Neural crest cell (in vitro differentiated cells): ENCODE measurements at regions not wholly inside any gene's neighbourhood (a gene's known extent, or its start where the extent isn't known, plus 50 kb on each side); places are given as distances from the start of the nearest gene placed in this dataset.
"Not testable (repeated sequence)": the region's sequence is repeated elsewhere in the genome, so short reads cannot be mapped to it uniquely, and the experiment has no call there.

ENCODE experiments used
- DNase-seq: peaks from one replicate; pipeline ENCODE4 v3.0.0; 2021; ENCODE audit warnings: low read depth, mixed read lengths, low spot score
- H3K27ac Mint-ChIP-seq: one replicate; pipeline ENCODE4 v1.8.0; 2021; ENCODE audit warnings: mild to moderate bottlenecking, mixed read lengths; ENCODE audit not compliant: unreplicated experiment
- H3K27me3 Mint-ChIP-seq: 2 replicates; pipeline ENCODE4 v1.8.0; 2021; ENCODE audit warnings: low read depth, mild to moderate bottlenecking, mixed read lengths
- H3K36me3 Mint-ChIP-seq: 2 replicates; pipeline ENCODE4 v1.8.0; 2021; ENCODE audit warnings: low read depth, mild to moderate bottlenecking, mixed read lengths
- H3K4me1 Mint-ChIP-seq: 2 replicates; pipeline ENCODE4 v1.8.0; 2021; ENCODE audit warnings: mixed read lengths
- H3K4me3 Mint-ChIP-seq: one replicate; pipeline ENCODE4 v1.8.0; 2021; ENCODE audit warnings: mild to moderate bottlenecking, mixed read lengths
- H3K9me3 Mint-ChIP-seq: 2 replicates; pipeline ENCODE4 v1.8.0; 2021; ENCODE audit warnings: mixed read lengths
- CTCF ChIP-seq: fragments of 200-600 bp; sonication (generic); conservative IDR thresholded peaks from 2 replicates; pipeline ENCODE4 v1.5.0; 2021; ENCODE audit warnings: antibody characterized with exemption, mild to moderate bottlenecking

GRCh38 chr7:29637374-29637773 is 73.7 kb downstream of the PRR15 start:
- DNase-seq = no peak
- H3K36me3 Mint-ChIP-seq = peaks cover 2% of the 10 kb centered on the region
- H3K27ac Mint-ChIP-seq = no peak overlapping the region
- H3K4me3 Mint-ChIP-seq = no peak overlapping the region
- no peak for TF ChIP-seq CTCF
- H3K9me3 Mint-ChIP-seq = no peaks in the 10 kb centered on the region
- no peaks in the 10 kb centered on the region for H3K27me3 Mint-ChIP-seq
- peaks cover 10% of the 10 kb centered on the region for H3K4me1 Mint-ChIP-seq

- not testable (repeated sequence) for H3K4me3 Mint-ChIP-seq, H3K4me1 Mint-ChIP-seq, H3K36me3 Mint-ChIP-seq, H3K27ac Mint-ChIP-seq, H3K27me3 Mint-ChIP-seq, H3K9me3 Mint-ChIP-seq, DNase-seq
Observed at GRCh38 chr7:29638841-29639240, 75.2 kb downstream of the PRR15 start.

GRCh38 chr7:29639386-29639785 is 75.8 kb downstream of the PRR15 start:
- Mint-ChIP-seq H3K4me3 (no peak overlapping the region), H3K27ac (no peak overlapping the region), H3K9me3 (no peaks in the 10 kb centered on the region), H3K36me3 (peaks cover 2% of the 10 kb centered on the region), H3K4me1 (peaks cover 10% of the 10 kb centered on the region), H3K27me3 (no peaks in the 10 kb centered on the region)
- TF ChIP-seq CTCF = no peak
- no peak for DNase-seq

- no peak overlapping the region for H3K27ac Mint-ChIP-seq
Observed at GRCh38 chr7:29639886-29640595, 76.4 kb downstream of the PRR15 start.

GRCh38 chr7:29641651-29642050 is 78.0 kb downstream of the PRR15 start:
- Mint-ChIP-seq H3K4me1 (peaks cover 10% of the 10 kb centered on the region), H3K27me3 (no peaks in the 10 kb centered on the region), H3K4me3 (no peak overlapping the region), H3K9me3 (no peaks in the 10 kb centered on the region), H3K27ac (no peak overlapping the region), H3K36me3 (peaks cover 2% of the 10 kb centered on the region)
- DNase-seq = no peak
- TF ChIP-seq CTCF = no peak

More at GRCh38 chr7:29639886-29640595, 76.4 kb downstream of the PRR15 start:
- peaks cover 10% of the 10 kb centered on the region for H3K4me1 Mint-ChIP-seq
- no peak overlapping the region for H3K4me3 Mint-ChIP-seq
- H3K9me3 Mint-ChIP-seq = no peaks in the 10 kb centered on the region
- no peak for TF ChIP-seq CTCF
- H3K27me3 Mint-ChIP-seq = no peaks in the 10 kb centered on the region
- peaks cover 2% of the 10 kb centered on the region for H3K36me3 Mint-ChIP-seq
- DNase-seq = no peak

- Mint-ChIP-seq H3K9me3 (no peaks in the 10 kb centered on the region), H3K36me3 (peaks cover 2% of the 10 kb centered on the region), H3K27ac (no peak overlapping the region), H3K27me3 (no peaks in the 10 kb centered on the region), H3K4me1 (peaks cover 10% of the 10 kb centered on the region), H3K4me3 (no peak overlapping the region)
- TF ChIP-seq CTCF = no peak
- no peak for DNase-seq
Observed at GRCh38 chr7:29642494-29643155, 79.0 kb downstream of the PRR15 start.

- not testable (repeated sequence) for H3K4me3 Mint-ChIP-seq, DNase-seq
Observed at GRCh38 chr7:29646116-29646515, 82.5 kb downstream of the PRR15 start.

More at GRCh38 chr7:29646116-29646515, 82.5 kb downstream of the PRR15 start:
- not testable (repeated sequence) for H3K4me1 Mint-ChIP-seq, H3K36me3 Mint-ChIP-seq, H3K9me3 Mint-ChIP-seq, H3K27me3 Mint-ChIP-seq, H3K27ac Mint-ChIP-seq
